Stimulated activated CD4-positive, alpha-beta T cell treated with anti-CD3 and anti-CD28 coated beads, Interleukin-15, amount 100 ng/mL, for 1 hour (primary cell): ENCODE measurements at regions not wholly inside any gene's neighbourhood (a gene's known extent, or its start where the extent isn't known, plus 50 kb on each side); places are given as distances from the start of the nearest gene placed in this dataset.

Experiments
- DNase-seq, 2 donors: peaks; one replicate each; pipeline ENCODE4 v3.0.0-alpha.2; 2020; ENCODE audit warnings: low read depth in 1 of 2, low spot score in 1 of 2

DNA sequence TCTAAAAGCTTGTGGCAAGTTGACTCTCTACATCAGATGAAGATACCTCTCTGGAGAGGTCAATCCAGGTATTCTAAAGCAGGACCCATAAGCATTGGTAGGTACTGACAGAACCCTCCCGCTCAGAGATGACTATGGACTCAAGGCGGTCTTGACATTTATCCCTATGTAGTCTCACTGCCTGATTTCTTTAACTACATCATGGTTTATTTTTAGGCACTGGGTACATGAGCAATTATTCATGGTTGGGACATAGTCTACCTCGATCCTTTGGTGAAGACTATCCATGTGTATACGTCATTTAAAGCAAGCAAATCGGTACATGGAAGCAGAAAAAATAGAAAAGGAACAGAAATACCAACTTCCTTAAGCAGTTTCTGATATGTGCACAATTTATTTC, 136.2 kb upstream of the TAB2 start:
- no peak for DNase-seq

DNA sequence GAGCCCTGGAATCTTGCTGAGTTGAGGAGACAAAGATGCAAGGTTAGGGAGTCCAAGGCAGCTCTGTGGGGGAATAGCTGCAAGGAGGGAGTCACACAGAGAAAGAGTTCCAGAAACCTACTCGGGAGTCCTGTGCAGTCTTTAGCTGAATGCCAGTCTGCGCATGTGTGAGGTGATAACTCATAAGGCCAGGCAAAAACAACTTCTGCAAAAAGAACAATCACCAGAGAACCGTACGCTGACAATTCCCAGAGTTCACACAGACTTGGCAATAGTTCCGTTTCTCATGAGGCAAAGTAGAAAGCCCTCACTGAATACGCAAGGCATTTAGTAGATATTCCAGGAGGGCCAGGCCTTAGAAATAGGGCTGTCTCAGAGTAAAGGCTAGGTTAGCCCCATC, 135.2 kb upstream of the TAB2 start:
- DNase-seq = no peak

DNA sequence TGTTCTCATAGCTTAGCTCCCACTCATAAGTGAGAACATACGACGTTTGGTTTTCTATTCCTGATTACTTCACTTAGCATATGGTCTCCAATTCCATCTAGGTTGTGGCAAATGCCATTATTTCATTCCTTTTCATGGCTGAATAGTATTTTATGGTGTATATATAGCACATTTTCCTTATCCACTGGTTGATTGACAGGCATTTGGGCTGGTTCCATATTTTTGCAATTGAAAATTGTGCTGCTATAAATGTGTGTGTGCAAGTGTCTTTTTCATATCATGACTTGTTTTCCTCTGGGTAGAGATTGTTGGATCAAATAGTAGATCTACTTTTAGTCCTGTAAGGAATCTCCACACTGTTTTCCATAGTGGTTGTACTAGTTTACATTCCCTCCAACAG, 133.0 kb upstream of the TAB2 start:
- DNase-seq = no peak

GRCh38 chr6:149185799-149186357, 131.6 kb upstream of the TAB2 start:
- no peak for DNase-seq

GRCh38 chr6:149186873-149187272, 130.6 kb upstream of the TAB2 start:
- no peak for DNase-seq

DNA sequence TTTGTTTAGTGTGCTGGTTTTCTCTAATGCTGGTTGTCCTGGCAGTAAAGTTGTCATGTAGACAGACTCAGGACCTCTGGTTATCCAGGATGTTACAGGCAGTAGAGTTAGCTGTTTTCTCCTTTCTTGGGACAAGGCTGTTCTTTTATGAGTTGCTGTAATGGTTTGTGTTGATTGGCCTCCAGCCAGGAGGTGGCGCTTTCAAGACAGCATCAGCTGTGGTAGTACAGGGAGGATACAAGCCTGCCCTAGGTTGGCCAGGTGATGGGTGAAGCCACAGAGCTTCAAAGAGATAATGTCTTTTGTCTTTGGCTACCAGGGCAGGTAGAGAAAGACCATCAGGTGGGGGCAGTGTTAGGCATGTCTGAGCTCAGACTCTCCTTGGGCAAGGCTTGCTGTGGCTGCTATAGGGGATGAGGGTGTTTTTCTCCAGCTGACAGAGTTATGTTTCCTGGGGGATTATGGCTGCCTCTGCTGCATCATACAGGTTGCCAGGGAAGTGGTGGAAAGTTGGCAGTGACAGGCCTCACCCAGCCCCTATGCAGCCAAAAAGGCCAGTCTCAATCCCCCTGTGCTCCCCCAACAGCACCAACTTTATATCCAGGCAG, 127.2 kb upstream of the TAB2 start:
- DNase-seq = peak in 1 of 2 donors; percentile 36

- DNase-seq = no peak
Measured at GRCh38 chr6:149194820-149195558, 122.5 kb upstream of the TAB2 start.

- DNase-seq = no peak
Measured at GRCh38 chr6:149196091-149196490, 121.4 kb upstream of the TAB2 start.

- DNase-seq = no peak
Measured at GRCh38 chr6:149197482-149197881, 120.0 kb upstream of the TAB2 start.

DNA sequence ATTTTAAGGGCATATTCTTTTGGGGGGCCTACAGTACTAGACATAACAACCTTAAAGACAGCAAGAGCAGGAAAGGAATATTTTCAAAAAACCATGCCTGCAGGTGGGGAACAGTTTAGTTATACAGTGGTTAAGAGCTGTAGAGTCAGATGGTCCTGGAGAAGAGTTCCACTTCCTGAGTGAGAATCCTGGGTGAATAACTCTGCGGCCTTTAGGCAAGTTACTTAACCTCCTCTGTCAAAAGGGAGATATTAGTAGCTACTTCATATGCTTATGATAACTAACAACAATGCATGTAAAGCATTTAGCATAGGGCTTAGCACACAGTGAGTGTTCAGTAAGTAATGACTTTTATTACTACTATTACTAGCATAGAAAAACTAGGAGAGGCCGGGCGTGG, 119.2 kb upstream of the TAB2 start:
- no peak for DNase-seq

GRCh38 chr6:149200282-149200945, 117.1 kb upstream of the TAB2 start:
- no peak for DNase-seq

DNA sequence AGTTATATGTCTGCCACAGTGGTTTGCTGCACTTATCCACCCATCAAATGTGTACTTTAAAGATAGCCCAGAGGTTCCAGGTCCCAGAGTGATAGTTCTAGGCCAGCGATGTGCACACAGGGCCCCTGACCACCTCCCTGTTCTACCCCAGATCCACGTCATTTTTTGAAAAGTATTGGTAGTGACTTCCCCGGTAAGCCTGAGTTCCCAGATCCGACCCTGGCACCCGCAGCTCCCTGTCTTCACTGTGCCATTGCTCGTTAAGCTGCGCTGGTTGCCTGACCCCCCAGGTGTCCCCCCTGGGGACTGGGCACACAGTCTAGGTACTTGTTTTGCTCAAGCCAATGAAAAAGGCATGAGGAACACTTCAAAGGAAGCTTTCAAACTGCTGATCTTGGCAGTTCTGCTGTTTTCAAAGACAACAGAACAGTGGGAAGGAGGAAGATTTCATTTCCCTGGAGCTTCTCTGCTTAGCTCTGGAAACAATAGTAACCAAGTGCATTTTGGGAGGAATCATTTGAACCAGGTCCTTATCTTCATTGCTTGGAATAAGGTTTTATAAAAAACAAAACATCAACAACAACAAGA, 116.3 kb upstream of the TAB2 start:
- DNase-seq = no peak

DNA sequence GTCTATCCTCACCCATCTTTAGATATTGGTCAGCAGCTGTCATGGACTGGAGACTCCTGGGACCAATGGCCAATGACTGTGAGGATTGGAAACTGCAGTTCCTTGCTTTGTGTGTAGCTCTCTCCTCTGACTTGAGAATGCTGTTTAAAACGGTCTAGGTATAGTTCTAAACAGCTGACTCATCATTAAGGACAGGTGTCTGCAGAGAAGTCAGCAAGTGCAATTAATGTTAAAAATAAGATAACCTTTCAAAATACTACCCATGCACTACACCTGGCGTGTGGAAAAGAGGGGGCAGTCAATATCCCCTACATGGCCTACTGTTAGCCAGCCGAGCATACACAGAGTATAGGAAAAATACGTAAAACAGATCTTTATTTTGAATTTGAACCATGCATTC, 115.4 kb upstream of the TAB2 start:
- no peak for DNase-seq

- DNase-seq = no peak
Measured at GRCh38 chr6:149202952-149203351, 114.6 kb upstream of the TAB2 start.

DNA sequence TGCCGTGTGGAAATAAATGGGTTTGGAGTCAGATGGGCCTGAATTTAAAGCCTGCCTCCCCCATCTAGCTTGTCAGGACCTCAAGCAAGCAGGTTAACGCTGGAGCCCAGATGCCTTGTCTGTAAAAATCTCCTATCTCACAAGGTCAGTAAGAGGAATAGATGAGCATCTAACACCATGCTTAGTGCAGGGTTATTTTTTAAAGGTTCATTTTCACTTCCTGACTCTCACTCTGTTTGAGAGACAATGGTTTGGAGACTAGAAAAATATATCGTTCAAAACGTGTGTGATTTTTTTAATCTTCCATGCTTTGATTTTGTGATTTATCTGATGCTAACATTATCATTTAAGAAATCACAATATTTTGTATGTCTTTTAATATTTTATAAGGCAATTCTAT, 114.0 kb upstream of the TAB2 start:
- no peak for DNase-seq

DNA sequence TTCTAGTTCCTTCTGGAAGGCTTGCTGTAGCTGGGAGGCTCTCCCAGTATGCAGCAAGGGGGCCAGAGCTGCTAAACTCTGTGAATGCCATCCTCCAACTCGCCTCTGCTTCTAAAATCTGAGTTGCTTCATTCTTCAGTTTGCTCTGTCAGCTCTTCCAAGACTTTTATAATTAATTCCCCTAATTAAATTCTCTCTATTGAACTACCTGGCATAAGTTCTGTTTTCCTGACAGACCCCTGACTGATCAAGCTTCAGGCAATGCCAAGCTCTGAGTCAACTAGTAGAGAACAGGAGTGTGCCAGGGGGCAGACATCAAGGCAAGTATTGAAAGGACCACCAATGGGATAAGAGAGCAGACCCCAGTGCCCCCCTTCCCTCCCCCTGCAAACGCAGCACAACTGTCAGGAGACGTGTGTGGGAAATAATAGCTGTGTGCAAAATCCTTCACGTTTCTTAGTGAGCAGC, 109.3 kb upstream of the TAB2 start:
- DNase-seq = no peak

DNA sequence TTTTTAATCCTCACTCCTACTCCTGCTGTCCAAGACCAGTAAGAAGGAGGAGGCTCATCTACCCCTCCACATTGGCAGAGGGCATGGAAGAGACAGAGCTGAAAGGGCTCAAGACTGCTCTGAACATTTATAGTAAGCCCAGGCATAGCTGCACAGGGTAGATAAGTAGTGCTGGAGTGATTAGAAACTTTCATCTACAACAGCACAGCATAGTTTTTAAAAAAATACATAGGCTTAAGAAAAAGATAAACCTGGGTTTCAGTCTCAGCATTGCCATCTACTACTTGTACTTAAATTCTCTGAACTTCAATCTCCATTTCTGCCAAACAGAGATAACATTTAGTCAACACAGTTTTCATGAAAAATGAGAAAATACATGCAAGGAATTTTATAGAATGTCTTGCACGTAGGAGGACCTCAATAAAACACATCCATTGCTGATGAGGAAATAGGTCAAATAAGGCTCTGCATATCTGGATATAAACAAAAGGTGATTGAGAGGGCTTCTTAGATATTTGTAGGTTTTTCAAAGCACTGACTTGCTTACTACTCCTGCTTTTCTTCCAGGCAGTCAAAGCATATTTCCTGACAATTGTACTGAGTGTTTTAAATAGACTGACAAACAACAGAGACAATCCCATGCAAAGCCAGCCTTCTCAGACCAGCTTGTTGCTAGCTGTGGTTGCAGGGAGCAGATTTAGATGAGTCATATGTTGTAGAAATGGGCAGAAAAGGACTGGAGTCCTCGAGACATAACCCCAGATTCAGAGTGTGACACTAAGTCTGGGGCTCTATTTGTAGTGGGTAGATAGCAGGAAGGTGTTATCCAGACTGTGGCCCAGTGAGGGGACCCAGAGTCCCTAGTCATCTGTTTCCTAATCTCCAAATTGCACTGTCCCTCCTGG, 107.4 kb upstream of the TAB2 start:
- peak in 1 of 2 donors; percentile 9 for DNase-seq

GRCh38 chr6:149211046-149211571, 106.4 kb upstream of the TAB2 start:
- no peak for DNase-seq

- no peak for DNase-seq
Measured at GRCh38 chr6:149212206-149212605, 105.3 kb upstream of the TAB2 start.
